Left kidney (tissue), 1 donor: ENCODE measurements at regions not wholly inside any gene's neighbourhood (a gene's known extent, or its start where the extent isn't known, plus 50 kb on each side); places are given as distances from the start of the nearest gene placed in this dataset.
"Not testable (repeated sequence)": the region's sequence is repeated elsewhere in the genome, so short reads cannot be mapped to it uniquely, and the experiment has no call there.

Experiments used
- DNase-seq: peaks from one replicate; pipeline ENCODE4 v3.0.0-alpha.2; 2013

GRCh38 chr11:44417731-44418455 lies 108.0 kb upstream of the ALX4 start:
- DNase-seq: no peak

GRCh38 chr11:44418456-44418830 lies 108.5 kb upstream of the ALX4 start:
- DNase-seq: no peak

- DNase-seq: no peak
These were observed 111.2 kb upstream of the ALX4 start for GRCh38 chr11:44421090-44421675.

- no peak for DNase-seq
These were observed 113.3 kb upstream of the ALX4 start for GRCh38 chr11:44423289-44423688.

GRCh38 chr11:44424841-44425240 lies 114.9 kb upstream of the ALX4 start:
- DNase-seq: no peak

DNA sequence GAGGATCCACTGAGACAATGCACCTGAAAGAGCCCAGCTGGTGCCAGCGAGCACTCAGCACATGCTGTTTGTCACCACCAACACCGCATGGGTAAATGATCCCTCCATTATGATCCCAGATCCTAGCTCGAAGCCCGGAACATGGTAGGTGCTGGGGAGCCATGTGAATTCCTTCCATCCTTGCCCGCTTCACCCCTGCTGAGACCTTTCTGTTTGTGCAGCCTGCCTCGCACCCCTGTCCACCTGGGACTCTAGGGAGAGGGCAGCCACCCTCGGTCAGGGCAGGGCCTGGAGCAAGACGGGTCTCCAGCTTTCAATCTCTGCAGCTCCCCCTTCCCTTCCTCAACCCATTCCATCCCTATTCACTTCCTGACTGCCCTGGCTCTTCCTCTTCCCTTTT lies 116.2 kb upstream of the ALX4 start:
- no peak for DNase-seq

GRCh38 chr11:44426958-44427357 lies 117.0 kb upstream of the ALX4 start:
- no peak for DNase-seq

GRCh38 chr11:44427432-44427831 lies 117.5 kb upstream of the ALX4 start:
- DNase-seq: no peak

- no peak for DNase-seq
These were observed 120.2 kb upstream of the ALX4 start for GRCh38 chr11:44430140-44430539.

GRCh38 chr11:44434191-44434590 lies 124.3 kb upstream of the ALX4 start:
- DNase-seq: no peak

- DNase-seq: no peak
These were observed 127.2 kb upstream of the ALX4 start for GRCh38 chr11:44437122-44437521.

DNA sequence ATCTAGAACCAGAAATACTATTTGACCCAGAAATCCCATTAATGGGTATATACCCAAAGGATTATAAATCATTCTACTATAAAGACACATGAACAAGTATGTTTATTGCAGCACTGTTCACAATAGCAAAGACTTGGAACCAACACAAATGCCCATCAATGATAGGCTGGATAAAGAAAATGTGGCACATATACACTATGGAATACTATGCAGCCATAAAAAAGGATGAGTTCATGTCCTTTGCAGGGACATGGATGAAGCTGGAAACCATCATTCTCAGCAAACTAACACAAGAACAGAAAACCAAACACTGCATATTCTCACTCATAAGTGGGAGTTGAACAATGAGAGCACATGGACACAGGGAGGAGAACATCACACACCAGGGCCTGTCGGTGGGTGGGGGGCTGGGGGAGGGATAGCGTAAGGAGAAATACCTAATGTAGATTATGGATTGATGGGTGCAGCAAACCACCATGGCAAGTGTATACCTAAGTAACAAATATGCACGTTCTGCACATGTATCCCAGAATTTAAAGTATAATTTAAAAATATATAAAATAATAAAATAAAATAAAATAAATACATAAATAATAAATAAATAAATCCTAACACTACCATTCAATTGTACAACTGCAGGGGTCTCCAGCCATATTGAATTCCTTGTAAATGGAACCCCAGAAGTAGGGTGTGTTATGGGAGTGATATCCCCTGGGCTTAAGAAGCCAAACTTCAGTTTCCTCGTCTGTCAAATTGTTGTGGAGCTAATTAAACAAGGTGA lies 122.4 kb upstream of the CD82 start:
- DNase-seq: not testable (repeated sequence)

DNA sequence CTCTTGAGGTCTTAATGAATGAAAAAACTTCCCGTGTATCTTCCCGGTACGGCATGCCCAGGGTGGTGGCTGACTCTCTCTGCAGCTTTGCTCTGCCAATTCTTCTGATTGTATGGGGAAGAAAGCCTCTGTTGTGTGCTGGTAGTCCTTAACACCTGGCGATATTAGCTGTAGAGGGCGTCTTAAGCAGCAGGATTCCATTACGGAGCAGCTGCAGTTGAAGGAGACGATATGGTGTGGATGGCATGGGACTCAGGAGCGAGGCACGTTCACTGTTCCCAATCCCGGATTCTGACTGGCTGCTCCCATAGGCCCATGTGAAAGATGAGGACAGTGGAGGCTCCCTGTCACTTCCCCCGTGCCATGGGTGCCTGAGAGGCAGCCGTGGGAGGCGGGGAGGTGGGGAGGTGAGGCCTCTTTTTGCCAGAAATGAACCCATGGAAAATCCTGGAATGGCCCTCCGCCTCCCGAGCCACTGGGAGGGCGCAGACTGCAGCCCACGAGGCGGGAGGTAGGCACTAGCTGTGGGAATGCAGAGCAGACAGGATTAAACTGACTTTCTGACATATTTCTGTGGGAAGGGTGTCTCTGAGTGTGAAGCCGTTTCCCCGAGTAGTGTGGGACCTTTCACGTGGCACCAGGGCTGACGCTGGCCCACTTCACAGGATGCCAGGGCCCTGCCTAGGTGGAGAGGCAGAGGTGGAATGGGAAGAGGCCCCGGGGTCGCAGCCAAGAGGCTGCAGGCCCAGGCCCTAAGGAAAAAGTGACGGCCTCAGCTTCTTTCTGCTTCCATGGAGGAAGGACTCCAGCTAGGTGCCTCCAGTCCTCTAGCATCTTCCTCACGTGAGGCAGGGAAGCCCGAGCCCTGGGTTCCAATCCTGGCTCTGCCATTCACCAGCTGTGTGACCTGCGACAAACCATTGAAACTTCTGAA lies 121.4 kb upstream of the CD82 start:
- no peak for DNase-seq

DNA sequence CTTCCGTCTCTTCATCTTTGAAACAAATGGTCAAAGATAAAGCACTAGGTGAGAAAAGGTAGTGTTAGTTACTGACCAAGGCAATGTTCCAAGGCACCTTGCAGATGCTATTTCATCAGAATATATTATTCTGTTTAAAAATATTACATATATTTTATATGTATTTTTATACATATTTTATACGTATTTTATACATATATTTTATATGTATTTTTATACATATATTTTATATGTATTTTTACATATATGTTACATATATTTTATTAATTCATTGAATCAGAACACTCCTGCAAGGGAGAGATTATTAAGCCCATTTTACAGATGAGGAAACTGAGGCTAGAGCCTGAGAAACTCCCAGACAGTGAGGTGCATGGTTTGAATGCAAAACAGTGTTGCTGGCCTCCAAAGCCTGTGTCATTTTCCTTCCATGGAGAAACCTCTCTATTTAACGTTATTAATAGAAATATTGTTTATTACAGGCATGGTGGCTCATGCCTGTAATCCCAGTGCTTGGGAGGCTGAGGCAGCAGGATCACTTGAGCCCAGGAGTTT lies 120.6 kb upstream of the CD82 start:
- no peak for DNase-seq

DNA sequence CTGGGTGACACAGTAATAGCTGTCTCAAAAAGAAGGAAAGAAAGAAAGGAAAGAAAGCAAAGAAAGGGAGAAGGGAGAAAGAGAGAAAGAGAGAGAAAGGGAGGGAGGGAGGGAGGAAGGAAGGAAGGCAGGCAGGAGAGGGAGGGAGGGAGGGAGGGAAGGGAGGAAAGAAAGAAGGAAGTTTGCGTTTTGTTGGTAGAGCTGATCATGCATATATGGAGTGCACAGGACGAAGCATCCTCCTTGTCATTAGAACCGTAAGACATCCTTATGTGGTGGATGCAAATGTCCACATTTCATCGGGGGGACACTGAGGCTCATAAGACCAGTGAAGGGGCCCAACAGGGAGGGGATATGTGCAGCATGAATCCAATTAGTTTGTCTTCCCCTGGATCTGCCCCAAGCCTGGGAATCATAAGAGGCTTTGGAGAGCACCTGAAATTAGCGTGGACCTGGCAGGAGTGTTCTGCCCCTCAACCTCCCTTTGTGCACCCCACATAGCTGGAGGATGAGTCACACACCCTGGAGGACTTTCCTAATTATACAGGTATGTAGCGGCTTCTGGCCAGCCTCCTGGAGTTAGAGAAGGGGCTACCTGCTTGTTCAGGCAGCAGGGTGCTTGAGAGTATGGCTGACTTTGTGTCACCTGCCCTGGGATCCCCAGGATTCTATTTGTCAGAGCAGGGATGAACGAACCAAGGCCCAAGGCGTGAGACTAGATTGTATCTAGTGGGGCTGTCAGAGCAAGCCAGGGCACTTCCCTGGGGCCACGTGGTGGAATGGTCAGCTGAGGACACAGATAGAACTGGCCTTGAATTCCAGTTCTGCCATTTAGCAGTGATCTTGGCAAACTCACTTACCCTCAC lies 119.7 kb upstream of the CD82 start:
- no peak for DNase-seq

- DNase-seq: no peak
These were observed 119.1 kb upstream of the CD82 start for GRCh38 chr11:44446366-44446762.

DNA sequence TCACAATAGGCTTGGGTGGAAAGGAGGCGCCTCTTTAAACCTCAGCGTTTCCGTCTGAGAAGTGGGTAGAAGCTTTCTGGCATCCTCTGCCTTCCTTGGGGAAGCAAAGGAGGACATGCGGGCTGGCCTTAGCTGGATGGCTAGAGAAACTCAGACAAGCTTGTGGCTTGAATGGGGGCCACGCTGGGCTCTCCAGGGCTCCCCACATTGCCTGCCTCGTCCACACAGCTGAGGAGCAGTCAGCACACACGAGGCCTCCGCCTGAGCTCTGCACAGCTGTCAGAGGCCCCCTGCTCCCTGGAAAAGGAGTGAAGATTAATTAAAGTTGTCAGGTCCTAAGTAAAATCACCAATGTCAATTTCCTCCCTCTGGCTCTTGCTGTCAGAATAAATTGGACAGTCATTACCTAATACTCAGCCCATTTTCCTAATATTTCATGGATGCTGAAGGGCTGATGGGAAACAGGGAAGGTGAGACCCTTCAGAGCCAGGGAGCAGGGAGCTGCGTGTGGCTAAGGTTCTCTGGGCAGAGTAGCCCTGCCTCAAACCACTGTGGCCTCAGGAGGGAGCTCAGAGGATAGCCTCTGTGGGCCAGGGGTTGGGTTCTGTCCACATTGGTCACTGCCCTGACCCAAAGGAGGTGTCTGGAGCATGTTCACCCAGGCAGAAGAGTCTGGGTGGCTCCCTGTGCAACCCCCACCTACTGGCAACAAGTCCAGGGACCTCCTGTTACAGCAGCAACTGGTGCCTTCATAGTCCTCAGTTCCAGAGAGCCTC lies 118.3 kb upstream of the CD82 start:
- DNase-seq: no peak

- no peak for DNase-seq
These were observed 115.0 kb upstream of the CD82 start for GRCh38 chr11:44450295-44450932.

DNA sequence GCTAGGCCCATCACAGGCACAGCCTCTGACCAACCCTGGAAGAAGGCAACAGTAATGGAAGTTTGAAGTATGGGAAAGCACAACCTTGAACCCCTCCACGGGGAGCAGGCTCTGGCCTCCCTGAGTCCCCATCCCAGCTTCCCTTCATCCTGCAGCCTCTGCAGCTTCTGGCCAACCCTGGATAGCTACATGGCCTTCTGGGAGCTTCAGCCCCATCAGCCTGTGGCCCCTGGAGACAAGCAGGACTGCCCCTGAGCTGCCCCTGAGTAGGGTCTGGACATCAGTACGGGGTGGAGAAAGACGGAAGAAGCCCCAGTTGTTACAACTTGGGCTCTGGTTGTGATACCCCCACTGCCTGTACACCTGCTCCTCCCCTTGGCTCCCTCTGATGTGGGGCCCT lies 113.8 kb upstream of the CD82 start:
- DNase-seq: no peak
